ENCODE measurements at regions not wholly inside any gene's neighbourhood (a gene's known extent, or its start where the extent isn't known, plus 50 kb on each side); places are given as distances from the start of the nearest gene placed in this dataset.

DNA sequence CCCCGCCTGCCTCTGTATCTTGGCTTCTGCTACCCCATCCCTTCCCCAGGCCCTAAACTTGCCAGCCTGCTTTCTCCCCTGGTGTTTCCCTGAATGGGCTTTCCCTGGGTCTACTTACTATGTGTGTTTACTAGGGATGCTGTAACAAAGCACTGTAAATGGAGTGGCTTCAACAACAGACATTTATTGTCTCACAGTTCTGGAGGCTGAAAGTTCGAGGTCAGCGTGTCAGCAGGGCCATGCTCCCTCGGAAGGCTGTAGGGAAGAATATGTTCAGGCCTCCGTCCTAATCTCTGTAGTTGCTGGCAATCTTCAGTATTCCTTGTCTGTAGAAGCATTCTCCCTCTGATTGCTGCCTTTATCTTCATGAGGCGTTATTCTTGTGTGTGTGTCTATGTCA, 113.6 kb downstream of the DDX1 start:
- TF ChIP-seq, protein P1, sequence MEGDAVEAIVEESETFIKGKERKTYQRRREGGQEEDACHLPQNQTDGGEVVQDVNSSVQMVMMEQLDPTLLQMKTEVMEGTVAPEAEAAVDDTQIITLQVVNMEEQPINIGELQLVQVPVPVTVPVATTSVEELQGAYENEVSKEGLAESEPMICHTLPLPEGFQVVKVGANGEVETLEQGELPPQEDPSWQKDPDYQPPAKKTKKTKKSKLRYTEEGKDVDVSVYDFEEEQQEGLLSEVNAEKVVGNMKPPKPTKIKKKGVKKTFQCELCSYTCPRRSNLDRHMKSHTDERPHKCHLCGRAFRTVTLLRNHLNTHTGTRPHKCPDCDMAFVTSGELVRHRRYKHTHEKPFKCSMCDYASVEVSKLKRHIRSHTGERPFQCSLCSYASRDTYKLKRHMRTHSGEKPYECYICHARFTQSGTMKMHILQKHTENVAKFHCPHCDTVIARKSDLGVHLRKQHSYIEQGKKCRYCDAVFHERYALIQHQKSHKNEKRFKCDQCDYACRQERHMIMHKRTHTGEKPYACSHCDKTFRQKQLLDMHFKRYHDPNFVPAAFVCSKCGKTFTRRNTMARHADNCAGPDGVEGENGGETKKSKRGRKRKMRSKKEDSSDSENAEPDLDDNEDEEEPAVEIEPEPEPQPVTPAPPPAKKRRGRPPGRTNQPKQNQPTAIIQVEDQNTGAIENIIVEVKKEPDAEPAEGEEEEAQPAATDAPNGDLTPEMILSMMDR (IDR thresholded peaks at IDR 0.05), result no peak
- TF ChIP-seq POLR2A (IDR thresholded peaks at IDR 0.05), result no peak
